Muscle of back (tissue), 3 donors: ENCODE measurements at regions not wholly inside any gene's neighbourhood (a gene's known extent, or its start where the extent isn't known, plus 50 kb on each side); places are given as distances from the start of the nearest gene placed in this dataset.
A peak's percentile ranks its signal among the peaks of the same experiment; 100 is the strongest.
"Not testable (repeated sequence)": the region's sequence is repeated elsewhere in the genome, so short reads cannot be mapped to it uniquely, and the experiment has no call there.

Source experiments
- DNase-seq, 3 donors: peaks; one replicate each; pipeline versions ENCODE4 v3.0.0 to v3.0.0-alpha.2; 2013

DNA sequence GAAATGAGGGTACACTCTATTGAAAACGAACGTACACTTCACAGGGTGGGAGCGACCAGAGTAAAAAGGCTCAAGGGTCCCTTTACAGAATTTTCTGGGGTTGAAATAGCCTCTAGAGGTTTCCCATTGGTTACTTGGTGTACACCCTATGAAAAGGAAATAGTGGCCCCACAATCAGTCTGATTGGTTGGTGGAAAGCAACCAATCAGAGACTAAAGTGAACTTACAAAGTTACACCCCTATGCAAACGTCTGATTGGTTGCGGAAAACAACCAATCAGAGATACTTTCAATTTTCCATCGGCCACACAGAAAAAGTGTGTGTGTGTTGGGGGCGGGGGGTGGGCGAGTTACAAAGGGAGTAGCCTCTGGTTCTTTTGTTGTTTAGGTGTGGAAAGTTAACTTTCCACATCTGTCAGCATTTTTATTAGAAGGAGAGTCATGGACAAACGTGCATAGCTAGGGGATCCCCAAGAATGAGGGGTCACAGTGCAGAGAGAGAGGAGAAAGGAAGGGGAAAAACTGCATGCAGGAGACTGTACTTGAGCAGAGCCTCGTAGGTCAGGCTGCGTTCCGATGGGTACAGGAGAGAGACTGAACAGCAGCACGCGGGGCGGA, 1152.1 kb downstream of the TBC1D22A start:
- no peak for DNase-seq

DNA sequence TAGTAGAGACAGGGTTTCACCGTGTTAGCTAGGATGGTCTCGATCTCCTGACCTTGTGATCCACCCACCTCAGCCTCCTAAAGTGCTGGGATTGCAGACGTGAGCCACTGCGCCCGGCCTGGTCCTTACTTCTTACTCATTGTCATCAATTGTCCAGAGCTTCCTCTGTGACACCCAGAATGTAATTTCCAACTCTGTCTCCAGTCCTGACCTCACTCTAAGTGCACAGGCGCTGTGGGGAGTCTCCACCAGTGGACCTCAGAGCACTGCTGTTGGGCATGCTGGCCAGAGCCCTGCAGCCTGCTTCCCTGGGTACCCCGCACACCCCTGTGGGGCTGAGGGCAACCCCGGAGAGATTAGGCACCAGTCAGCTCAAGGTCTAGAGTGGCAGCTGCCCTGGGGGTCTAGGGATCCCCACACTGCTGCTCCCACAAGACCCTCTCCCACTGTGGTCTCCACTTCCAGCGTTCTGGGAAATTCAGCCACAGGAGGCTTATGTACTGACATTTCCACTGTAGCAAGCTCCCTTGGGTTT, 1140.3 kb downstream of the TBC1D22A start:
- no peak for DNase-seq

DNA sequence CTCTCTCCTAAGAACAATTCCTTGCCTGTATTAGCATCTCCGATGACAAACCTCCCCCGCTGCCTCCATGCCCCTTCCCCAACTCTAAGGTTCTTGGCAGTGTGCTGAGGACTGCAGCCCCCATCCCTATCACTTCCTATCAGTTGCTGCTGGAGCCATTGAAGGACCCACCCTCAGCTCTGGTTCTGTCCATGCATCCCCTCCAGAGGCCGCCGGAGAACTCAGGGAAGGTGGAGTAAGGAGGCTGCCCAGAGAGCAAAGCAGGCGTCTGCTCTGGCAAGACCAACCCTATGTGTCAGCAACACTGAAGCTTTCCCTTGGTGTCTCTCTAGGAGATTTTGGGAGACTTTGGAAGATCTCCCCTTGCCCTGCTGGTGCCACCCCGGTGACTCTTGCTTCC, 1139.5 kb downstream of the TBC1D22A start:
- no peak for DNase-seq

DNA sequence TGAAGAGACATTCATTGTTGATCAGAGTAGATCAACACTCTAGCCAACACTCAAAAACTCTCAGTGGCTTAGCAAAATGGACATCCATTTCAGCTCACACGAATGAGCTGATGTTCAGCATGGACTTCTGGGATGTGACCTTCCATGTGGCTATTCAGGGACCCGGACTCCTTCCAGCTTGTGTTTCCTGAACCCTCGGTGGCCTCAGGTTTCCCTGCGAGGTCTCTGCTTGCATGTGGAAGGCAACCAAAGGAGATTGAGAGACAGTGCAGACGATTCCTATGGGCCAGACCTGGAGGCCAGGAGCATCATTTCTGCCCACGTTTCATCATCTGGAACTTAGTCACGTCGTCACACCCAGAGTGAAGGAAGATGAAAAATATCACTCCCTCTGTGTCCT, 1137.4 kb downstream of the TBC1D22A start:
- no peak for DNase-seq

DNA sequence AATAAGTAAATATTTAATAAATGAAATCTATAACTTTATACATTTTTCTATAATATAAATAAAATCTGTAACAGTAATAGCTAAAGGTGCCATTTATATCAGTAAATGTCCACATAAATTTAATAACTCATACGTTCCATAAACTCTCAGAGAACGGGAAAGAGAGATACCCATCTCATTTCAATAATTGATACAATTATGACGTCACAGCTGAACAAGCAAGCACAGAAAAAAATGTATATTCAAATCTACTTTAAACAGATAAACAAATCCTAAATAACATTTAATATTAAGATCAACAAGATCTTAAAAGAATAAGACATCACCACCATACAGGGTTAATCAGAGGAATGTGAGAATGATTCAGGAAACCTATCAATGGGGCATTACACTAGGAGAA, 1136.5 kb downstream of the TBC1D22A start:
- no peak for DNase-seq

DNA sequence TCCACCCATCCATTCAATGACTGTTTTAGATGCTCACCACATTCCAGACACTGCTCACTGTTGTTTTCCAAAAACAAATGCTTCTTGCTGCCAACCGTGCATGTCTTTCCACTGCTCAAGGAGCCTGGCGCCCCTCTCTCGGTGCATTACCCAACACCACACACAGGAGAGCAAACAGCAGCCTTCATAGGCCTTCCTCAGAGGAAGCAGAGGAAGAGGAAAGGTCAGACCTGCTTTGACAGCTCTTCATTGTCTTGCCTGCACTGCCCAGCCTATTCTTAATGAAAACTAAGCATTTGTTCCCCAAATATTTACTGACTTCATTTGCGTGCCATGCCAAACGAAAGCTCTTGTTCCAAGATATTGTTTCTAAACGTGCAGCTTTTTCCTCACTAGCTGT, 1129.2 kb downstream of the TBC1D22A start:
- no peak for DNase-seq

DNA sequence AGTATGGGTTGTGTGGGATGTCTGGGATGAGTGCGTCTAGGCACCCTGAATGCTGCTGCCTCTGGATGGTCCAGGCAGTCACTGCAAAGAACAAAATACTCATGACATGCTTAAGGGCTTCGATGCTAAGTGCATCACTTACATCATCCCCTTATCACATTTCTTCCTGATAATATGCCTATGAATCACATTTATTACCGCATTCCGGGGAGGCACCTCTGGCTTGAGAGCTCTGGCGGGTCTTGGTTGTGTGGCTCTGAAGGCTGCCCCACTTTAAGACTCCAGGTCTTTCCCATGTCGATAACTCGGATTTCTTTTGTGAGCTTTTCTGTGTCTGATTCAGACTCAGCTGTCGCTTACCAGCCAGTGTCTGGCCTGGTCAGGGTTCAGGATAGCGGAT, 1126.4 kb downstream of the TBC1D22A start:
- no peak for DNase-seq

DNA sequence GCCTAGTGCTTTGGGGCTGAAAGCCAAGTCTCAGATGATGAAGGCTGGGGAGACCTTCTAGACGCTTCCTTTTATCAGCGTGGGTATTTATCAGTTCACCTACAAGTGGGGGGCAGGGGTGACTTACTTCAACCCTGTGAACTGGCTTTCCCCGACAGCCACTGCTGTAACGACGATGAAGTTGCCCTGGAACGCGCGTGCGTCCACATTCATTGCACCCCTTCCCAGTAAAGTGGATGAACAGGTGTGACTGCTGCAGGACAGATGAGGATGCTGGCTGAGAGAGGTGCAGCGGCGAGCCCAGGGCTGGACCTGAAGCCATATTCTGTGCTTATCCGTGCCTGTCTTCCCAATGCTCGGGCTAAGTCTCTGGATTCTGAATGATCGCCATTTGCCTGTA, 1122.3 kb downstream of the TBC1D22A start:
- DNase-seq: no peak

DNA sequence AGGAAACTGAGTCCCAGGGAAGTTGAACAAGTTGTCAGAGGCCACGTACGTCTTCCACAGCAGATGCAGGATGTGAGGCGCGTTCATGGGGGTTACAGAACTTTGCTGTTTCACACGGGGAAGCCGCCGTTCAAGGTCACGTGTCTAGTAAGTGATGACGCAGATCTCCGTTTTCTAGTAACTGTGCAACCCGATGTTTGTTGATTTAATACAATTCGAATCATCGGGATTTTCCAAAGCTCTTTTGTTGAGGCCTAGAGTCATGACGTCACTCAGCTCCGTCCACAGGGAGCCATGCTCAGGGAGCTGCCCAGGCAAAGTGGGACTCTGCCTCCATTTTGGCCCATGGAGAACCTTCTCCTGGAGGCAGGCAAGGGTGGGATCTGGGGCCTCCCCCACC, 1121.8 kb downstream of the TBC1D22A start:
- DNase-seq: no peak

DNA sequence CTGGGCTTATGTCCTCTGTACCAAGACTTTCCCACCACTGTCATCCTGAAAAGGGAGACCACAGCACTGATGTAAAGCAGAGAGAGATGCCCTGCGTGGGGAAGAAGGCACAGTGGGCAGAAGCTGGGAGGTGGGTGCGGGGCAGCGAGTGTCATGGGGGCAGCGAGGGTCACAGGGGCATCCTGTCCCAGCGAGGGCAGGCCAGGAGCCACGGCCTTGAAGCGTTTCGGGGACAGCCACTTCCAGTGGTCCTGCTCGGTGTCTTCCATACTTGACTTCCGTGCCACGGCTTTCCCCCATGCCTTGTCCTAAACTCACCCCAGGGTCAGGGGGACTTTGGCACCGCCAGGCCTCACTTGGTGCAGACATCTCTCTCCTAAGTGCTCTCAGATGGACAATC, 1121.3 kb downstream of the TBC1D22A start:
- no peak for DNase-seq

DNA sequence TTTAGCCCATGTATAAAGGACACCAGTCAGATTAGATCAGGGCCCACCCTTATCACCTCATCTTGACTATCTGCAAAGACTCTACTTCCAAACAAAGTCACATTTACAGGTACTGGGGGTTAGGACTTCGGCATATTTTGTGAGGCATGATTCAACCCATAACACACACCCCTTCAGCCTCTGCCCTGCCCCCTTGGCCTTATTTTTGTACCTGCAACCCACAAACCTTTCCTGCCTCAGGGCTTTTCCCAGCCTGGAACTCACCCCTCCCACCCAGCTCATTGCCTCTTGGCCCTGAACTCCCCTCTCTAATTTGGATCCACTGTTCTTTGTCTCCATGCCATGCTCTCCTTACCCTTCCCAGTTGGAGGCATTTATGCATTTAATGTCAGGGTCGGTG, 1116.9 kb downstream of the TBC1D22A start:
- DNase-seq: no peak

DNA sequence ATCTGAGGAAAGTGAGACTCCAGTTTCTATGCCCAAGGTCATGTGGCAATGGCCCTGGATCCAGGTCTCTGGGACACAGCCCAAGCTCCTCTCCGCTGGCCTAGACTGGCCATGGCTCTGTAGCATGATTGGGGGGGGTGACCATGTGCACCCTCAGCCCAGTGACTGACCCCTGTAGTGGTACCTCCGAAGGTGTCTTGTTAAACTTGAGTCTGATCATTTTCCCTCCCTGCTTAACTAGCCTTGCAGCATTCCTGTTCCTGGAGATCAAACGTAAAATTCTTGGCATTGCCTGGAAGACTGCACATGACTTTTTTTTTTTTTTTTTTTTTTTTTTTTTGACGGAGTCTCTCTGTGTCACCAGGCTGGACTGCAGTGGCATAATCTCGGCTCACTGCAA, 1116.0 kb downstream of the TBC1D22A start:
- no peak for DNase-seq

DNA sequence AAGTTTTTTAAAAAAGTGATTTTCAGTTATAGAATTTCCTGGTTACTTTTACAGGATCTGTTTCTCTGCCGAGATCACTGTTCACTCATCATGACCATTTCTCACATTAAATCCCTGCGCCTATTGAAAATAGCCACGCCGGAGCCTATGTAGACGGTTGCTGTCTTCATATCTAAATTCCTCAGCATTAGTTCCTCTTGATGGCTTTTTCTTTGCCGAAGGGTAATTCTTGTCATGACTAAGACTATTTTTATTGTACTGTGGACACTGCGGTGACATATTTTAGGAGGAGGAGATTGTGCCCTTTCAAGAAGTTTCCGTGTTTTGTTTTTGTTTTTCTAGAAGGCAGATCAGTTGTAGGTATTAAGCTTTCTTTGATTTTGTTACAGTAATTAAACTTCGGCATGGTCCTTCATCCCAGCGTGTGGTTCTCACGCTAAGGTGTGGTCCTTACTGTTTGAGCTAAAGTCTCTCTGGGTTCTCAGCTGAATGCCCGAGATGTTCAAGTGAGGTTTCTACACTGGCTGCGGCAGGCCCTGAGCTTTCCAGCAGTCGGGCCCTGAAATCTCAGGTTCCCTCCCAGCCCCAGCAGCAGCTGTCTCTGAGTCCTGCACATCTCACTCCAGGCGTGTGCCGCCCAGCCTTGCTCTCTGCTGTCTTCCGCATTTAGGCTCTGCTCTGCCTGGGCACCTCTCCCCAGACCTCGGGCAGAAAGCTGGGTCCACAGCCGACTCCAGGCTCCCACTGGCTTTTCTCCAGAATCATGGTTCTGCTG, 1110.5 kb downstream of the TBC1D22A start:
- DNase-seq: no peak

DNA sequence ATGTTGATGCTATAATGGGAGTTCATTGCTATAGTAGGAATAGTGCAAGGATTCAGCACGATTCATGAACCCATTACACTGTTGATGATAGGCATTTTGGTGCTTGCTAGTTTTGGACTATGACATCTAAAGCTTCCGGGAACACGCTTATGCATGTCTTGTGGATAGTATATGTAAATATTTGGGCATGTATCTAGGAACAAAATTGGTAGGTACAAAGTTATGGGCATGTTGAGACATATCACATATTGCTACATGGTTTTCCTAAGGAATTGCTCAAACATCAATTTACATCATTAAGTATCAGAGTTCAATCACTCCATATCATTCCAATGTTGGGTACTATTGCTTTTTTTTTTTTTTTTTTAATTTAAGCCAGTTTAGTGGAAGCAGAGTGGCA, 1103.2 kb downstream of the TBC1D22A start:
- no peak for DNase-seq

DNA sequence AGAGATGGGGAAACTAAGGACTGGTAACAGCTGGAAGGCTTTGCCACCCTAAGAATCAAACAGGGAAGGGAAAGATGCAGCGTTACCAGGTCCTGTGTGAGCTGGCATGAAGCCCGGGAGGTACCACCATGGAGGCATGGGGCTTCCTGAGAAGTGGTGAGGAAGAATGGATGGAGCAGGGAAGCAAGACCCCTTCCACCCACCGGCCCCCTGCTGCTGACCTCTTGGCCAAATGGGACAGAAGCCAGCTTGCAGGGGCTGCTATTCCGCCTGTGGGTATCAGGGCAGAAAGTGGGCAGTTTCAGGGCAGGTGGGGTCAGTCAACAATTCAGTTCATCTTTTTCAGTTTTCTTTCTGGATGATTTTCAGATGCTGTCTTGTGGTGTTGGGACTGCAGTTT, 1099.9 kb downstream of the TBC1D22A start:
- no peak for DNase-seq

DNA sequence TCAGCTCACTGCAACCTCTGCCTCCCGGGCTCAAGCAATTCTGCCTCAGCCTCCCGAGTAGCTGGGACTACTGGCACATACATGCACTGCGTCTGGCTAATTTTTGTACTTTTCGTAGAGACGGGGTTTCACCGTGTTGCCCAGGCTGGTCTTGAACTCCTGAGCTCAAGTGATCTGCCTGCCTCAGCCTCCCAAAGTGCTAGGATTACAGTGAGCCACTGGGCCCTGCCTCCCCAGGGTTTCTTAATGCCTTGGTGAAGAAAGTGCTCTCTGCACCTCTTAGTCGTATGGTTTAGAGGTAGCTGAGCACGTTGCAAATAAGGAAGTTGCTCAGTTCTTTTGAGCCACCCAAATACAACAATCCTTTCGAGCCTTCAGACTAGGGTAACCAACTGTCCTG, 1098.5 kb downstream of the TBC1D22A start:
- not testable (repeated sequence) for DNase-seq

DNA sequence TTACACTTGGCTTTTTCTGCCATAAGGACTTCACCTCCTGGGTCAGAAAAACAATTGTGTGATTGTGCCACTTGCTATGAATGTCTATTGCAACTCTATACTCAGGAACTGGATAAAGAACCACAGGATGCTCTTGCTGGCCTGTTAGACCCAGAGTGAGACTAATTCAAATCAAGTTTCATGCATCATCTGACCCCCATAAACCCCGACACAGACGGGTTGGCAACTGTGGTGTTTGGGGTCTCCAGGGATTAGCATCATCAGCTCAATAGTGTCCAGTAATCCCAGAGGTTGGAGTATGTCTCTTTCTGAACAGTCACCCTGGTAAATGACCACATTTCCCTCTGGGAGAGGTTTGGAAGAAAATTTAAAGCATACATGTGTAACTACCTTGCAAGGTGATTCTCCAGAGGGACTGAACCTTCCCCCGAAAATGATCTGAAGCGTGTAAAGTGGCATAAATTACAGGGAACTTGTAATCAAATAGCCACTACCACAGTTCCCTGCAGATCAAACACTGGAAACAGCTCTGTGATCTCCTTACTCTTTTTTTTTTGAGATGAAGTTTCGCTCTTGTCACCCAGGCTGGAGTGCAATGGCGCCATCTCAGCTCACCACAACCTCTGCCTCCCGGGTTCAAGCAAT, 1097.6 kb downstream of the TBC1D22A start:
- DNase-seq: no peak

DNA sequence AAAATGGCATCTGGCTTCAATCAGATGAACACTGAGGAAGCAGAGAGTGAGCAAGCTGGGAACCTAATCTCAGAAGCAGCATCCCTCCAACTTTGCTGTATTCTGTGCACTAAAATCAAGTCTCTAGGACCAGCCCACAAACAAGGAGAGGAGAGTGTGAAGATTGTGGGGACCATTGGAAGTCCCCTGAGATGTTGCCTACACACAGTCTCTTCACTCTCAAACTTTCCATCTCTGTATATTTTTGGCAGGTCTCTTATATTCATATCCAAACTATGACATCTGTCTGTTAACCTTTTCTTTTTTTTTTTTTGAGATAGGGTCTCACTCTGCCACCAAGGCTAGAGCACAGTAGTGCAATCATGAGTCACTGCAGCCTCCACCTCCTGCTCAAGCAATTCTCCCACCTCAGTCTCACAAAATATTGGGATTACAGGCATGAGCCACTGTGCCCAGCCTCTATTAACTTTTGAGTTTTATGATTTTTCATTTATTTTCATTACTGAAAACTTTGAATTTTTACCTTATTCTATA, 1096.4 kb downstream of the TBC1D22A start:
- no peak for DNase-seq

DNA sequence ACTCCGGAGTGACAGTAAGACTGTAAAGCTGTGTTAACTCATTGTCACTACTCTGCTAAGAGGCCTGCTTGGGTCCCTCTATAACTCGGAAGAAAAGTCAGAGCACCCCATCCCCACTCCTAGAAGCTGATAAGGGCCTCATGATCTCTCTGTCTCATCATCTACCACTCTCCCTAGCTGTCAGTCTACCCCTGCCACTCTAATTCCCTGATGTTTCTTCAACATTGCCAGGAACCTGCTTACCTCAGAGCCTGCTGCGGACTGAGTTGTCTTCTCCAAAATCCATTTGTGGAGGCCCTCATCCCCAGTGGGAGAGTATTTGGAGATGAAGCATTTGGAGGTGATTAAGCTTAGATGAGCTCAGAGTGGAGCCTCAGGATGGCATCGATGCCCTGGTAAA, 1092.2 kb downstream of the TBC1D22A start:
- no peak for DNase-seq

DNA sequence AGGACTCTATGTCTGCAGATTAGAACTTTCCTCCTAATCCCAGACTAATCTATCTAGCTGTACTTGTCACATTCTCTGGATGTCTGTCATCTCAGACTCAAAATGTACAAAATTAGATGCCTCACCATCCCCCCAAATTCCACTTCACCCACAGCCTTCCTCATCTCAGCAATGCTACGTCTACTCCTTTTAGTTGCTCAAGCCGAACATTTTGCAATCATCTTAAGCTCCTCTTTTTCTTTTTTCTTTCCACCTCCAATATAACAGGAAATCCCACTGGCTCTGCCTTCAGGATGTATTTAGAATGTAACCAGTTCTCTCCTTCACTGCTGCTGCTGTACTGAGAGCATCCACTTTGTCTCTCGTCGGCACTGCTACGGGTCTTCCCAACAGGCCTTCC, 1091.8 kb downstream of the TBC1D22A start:
- DNase-seq: no peak

DNA sequence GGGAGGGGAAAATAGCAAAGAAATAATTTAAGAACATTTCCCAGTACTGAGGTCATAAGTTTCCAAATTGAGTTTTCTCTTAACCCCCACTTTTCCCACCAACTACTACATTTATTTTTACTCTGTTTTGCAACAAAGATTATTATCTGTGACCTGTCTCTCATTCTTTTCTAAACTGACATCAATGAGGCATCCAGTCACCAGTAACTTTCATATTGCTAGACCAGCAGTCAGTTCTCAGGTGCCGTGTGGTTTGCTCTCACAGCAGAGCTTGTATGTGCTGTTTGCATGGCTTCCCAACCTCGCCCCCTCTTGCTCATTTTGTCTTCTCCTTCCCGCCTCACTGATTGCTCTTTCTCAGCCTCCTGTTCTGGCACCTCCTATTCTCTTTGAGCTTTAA, 1091.3 kb downstream of the TBC1D22A start:
- DNase-seq: no peak

DNA sequence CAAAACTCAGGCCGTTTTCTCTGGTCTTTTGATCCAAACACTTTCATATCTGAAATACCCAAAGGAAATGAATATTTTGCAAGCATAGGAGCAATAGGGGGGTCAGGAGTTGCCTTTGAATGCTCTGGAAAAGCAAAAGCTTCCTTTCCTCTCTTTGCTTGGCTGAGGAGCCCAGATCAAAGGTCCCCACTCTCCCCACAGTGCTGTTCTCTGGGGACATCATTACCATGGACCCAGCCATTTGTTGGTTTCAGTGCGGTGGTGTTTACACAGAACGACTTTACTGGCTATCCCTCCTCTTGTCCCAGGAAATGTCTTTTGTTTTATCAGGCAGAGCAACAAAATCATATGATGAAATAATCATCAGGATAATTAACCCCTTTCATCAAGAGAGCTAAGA, 1089.1 kb downstream of the TBC1D22A start:
- no peak for DNase-seq

DNA sequence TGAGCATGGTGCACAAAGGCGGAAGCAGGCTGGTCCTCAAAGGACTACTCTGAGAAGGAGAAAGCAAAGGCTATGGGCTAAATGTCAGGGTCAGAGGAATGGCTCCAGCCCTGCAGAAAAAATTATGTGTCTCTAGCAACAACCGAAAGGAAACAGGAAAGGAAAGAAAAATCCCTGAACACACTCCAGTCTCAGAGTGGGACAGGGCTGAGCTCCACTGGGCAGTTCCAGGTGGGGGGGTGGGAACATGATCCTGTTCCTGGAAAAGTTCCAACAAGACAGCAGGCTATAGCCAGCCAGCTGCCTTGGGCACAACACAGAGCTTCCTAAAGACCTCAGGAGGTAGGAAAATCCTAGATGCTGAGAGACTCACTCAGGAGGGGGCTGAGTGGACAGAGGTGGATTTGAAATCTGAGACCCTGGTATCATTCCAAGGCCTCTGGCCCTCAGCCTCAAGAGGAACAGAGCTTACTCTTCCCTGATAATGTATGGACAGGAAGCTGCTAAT, 1088.2 kb downstream of the TBC1D22A start:
- peak in 2 of 3 donors; percentile 54 to 63 for DNase-seq
